GM23338 (cell line): ENCODE measurements at regions not wholly inside any gene's neighbourhood (a gene's known extent, or its start where the extent isn't known, plus 50 kb on each side); places are given as distances from the start of the nearest gene placed in this dataset.

Experiments
- ATAC-seq: fragments of 200-7000 bp; cut with Tn5 transposase; 3 replicates; pipeline ENCODE4 v1.9.1; 2020
- DNase-seq: peaks from one replicate; pipeline ENCODE4 v3.0.0-alpha.2; 2015; ENCODE audit warnings: low spot score
- H2AFZ ChIP-seq: fragments of 200-600 bp; sonication (generic); 2 replicates; pipeline ENCODE4 v1.8.0; 2016; ENCODE audit warnings: antibody characterized with exemption, mild to moderate bottlenecking, moderate library complexity
- H3F3A ChIP-seq: fragments of 200-600 bp; sonication (generic); replicated peaks from 2 replicates; pipeline ENCODE4 v1.8.0; 2017; ENCODE audit warnings: antibody characterized with exemption, mixed run types, low read depth
- H3K27ac ChIP-seq: fragments of 200-600 bp; sonication (generic); 2 replicates; pipeline ENCODE4 v1.6.1; 2016; ENCODE audit warnings: low read depth
- H3K27me3 ChIP-seq: fragments of 200-600 bp; sonication (generic); 2 replicates; pipeline ENCODE4 v1.8.0; 2016; ENCODE audit warnings: mild to moderate bottlenecking, mixed run types, moderate library complexity; ENCODE audit not compliant: insufficient read depth
- H3K36me3 ChIP-seq: fragments of 200-600 bp; sonication (generic); 2 replicates; pipeline ENCODE4 v1.8.0; 2016; ENCODE audit warnings: mild to moderate bottlenecking; ENCODE audit not compliant: insufficient read depth
- H3K4me1 ChIP-seq: fragments of 200-600 bp; sonication (generic); 2 replicates; pipeline ENCODE4 v1.8.0; 2016; ENCODE audit warnings: mild to moderate bottlenecking, moderate library complexity; ENCODE audit not compliant: insufficient read depth
- H3K4me2 ChIP-seq: fragments of 200-600 bp; sonication (generic); 2 replicates; pipeline ENCODE4 v1.7.1; 2017; ENCODE audit warnings: mixed run types
- H3K4me3 ChIP-seq: fragments of 200-600 bp; sonication (generic); 2 replicates; pipeline ENCODE4 v1.6.1; 2016; ENCODE audit warnings: mixed run types
- H3K79me2 ChIP-seq: fragments of 200-600 bp; sonication (generic); replicated peaks from 2 replicates; pipeline ENCODE4 v1.8.0; 2017; ENCODE audit warnings: mild to moderate bottlenecking; ENCODE audit not compliant: insufficient read depth
- H3K9me2 ChIP-seq: fragments of 200-600 bp; sonication (generic); 2 replicates; pipeline ENCODE4 v1.8.0; 2017; ENCODE audit not compliant: insufficient read depth
- H4K20me1 ChIP-seq: fragments of 200-600 bp; sonication (generic); replicated peaks from 2 replicates; pipeline ENCODE4 v1.8.0; 2017; ENCODE audit warnings: mild to moderate bottlenecking; ENCODE audit not compliant: insufficient read depth
- H3K27ac Mint-ChIP-seq: 2 replicates; pipeline ENCODE4 v1.8.0; 2020; ENCODE audit warnings: inconsistent platforms, mild to moderate bottlenecking, moderate library complexity, mixed read lengths
- H3K27me3 Mint-ChIP-seq: 3 replicates; pipeline ENCODE4 v1.8.0; 2022; ENCODE audit warnings: low read depth, mild to moderate bottlenecking, moderate library complexity, mixed read lengths, inconsistent platforms; ENCODE audit not compliant: insufficient read depth, poor library complexity
- H3K36me3 Mint-ChIP-seq: 3 replicates; pipeline ENCODE4 v1.8.0; 2021; ENCODE audit warnings: low read depth, mild to moderate bottlenecking, inconsistent platforms, moderate library complexity, mixed read lengths
- H3K4me1 Mint-ChIP-seq: 3 replicates; pipeline ENCODE4 v1.8.0; 2020; ENCODE audit warnings: mild to moderate bottlenecking, inconsistent platforms, mixed read lengths
- H3K4me3 Mint-ChIP-seq: 3 replicates; pipeline ENCODE4 v1.8.0; 2021; ENCODE audit warnings: moderate library complexity, mild to moderate bottlenecking, inconsistent platforms, mixed read lengths
- H3K9me3 Mint-ChIP-seq: 3 replicates; pipeline ENCODE4 v1.8.0; 2020; ENCODE audit warnings: moderate library complexity, mild to moderate bottlenecking, inconsistent platforms, mixed read lengths
- CREB1 ChIP-seq: fragments of 250-450 bp; sonication (Bioruptor Pico); IDR thresholded peaks from 2 replicates; pipeline ENCODE4 v1.5.0; 2020; ENCODE audit warnings: low read depth, mild to moderate bottlenecking, moderate library complexity
- CTCF ChIP-seq, 2 experiments: fragments of 200-600 bp in 1 of 2; sonication (generic) in 1 of 2; conservative IDR thresholded peaks; 2 replicates each; pipeline versions ENCODE4 v1.5.1 to v1.6.1; 2016 to 2017; ENCODE audit warnings: antibody characterized with exemption in 2 of 2, low read depth in 2 of 2, mild to moderate bottlenecking in 2 of 2, moderate library complexity in 1 of 2
- EZH2 ChIP-seq: fragments of 200-600 bp; sonication (generic); IDR thresholded peaks from one replicate; pipeline ENCODE4 v1.8.0; 2017; ENCODE audit warnings: antibody characterized with exemption, mild to moderate bottlenecking, low read depth; ENCODE audit not compliant: unreplicated experiment
- EZH2phosphoT487 ChIP-seq: fragments of 200-600 bp; sonication (generic); IDR thresholded peaks from one replicate; pipeline ENCODE4 v1.8.1; 2018; ENCODE audit warnings: antibody characterized with exemption; ENCODE audit not compliant: unreplicated experiment
- JUNB ChIP-seq: IDR thresholded peaks from one replicate; pipeline ENCODE4 v1.6.1; 2016; ENCODE audit warnings: antibody characterized with exemption; ENCODE audit not compliant: unreplicated experiment
- NANOG ChIP-seq: IDR thresholded peaks from 2 replicates; pipeline ENCODE4 v1.6.1; 2016; ENCODE audit warnings: antibody characterized with exemption, borderline replicate concordance
- POLR2AphosphoS5 ChIP-seq: IDR thresholded peaks from 2 replicates; pipeline ENCODE4 v1.6.1; 2016; ENCODE audit warnings: antibody characterized with exemption, low read depth
- STAT1 ChIP-seq: IDR thresholded peaks from one replicate; pipeline ENCODE4 v1.6.1; 2016; ENCODE audit warnings: antibody characterized with exemption; ENCODE audit not compliant: unreplicated experiment
- ZNF114 ChIP-seq: fragments of 250-450 bp; sonication (Bioruptor Pico); IDR thresholded peaks from 2 replicates; pipeline ENCODE4 v1.5.0; 2020; ENCODE audit warnings: mild to moderate bottlenecking, moderate library complexity
- ZNF331 ChIP-seq: fragments of 250-450 bp; sonication (Bioruptor Pico); IDR thresholded peaks from 2 replicates; pipeline ENCODE4 v1.5.0; 2020; ENCODE audit warnings: low read depth, mild to moderate bottlenecking, moderate library complexity
- TF ChIP-seq, protein P1 (sequence below): IDR thresholded peaks from 2 replicates; pipeline ENCODE4 v1.6.1; 2016; ENCODE audit warnings: antibody characterized with exemption
- TF ChIP-seq, protein P2 (sequence below): IDR thresholded peaks from one replicate; pipeline ENCODE4 v1.6.1; 2018; ENCODE audit warnings: antibody characterized with exemption; ENCODE audit not compliant: unreplicated experiment
- TF ChIP-seq, protein P3 (sequence below): fragments of 250-450 bp; sonication (Bioruptor Pico); IDR thresholded peaks from 2 replicates; pipeline ENCODE4 v1.5.0; 2020; ENCODE audit warnings: mild to moderate bottlenecking, moderate library complexity

GRCh38 chr12:16796168-16796567 lies 190.2 kb upstream of the LMO3 start:
- Mint-ChIP-seq H3K36me3 (no peaks in the 10 kb centered on the region), H3K4me1 (peaks cover 31% of the 10 kb centered on the region), H3K27me3 (no peaks in the 10 kb centered on the region), H3K27ac (peak overlapping the region; percentile 73), H3K4me3 (no peak overlapping the region), H3K9me3 (no peaks in the 10 kb centered on the region)
- DNase-seq = peak; percentile 9
- Histone ChIP-seq H3K79me2 (no peaks in the 10 kb centered on the region), H3F3A (no peaks in the 10 kb centered on the region), H3K9me2 (peaks cover 6% of the 10 kb centered on the region), H3K4me3 (no peak overlapping the region), H3K36me3 (no peaks in the 10 kb centered on the region), H3K4me2 (no peak overlapping the region), H3K27ac (no peak overlapping the region), H3K4me1 (peaks cover 17% of the 10 kb centered on the region), H3K27me3 (no peaks in the 10 kb centered on the region), H4K20me1 (no peaks in the 10 kb centered on the region), H2AFZ (no peak overlapping the region)
- peak; percentile 62 for ATAC-seq
- TF ChIP-seq STAT1 = no peak
- no peak for TF ChIP-seq POLR2AphosphoS5
- no peak for TF ChIP-seq CTCF (conservative IDR thresholded peaks at IDR 0.05; ENCODE audit: low read depth in 2 of 2)
- no peak for TF ChIP-seq NANOG
- TF ChIP-seq ZNF331 (CRISPR knock-in tag) = no peak
- TF ChIP-seq, protein P1, sequence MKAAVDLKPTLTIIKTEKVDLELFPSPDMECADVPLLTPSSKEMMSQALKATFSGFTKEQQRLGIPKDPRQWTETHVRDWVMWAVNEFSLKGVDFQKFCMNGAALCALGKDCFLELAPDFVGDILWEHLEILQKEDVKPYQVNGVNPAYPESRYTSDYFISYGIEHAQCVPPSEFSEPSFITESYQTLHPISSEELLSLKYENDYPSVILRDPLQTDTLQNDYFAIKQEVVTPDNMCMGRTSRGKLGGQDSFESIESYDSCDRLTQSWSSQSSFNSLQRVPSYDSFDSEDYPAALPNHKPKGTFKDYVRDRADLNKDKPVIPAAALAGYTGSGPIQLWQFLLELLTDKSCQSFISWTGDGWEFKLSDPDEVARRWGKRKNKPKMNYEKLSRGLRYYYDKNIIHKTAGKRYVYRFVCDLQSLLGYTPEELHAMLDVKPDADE = no peak
- TF ChIP-seq JUNB = no peak
- TF ChIP-seq EZH2 = no peak
- no peak for TF ChIP-seq CREB1 (CRISPR knock-in tag)
- TF ChIP-seq ZNF114 = no peak
- TF ChIP-seq EZH2phosphoT487 = no peak
- TF ChIP-seq, protein P2, sequence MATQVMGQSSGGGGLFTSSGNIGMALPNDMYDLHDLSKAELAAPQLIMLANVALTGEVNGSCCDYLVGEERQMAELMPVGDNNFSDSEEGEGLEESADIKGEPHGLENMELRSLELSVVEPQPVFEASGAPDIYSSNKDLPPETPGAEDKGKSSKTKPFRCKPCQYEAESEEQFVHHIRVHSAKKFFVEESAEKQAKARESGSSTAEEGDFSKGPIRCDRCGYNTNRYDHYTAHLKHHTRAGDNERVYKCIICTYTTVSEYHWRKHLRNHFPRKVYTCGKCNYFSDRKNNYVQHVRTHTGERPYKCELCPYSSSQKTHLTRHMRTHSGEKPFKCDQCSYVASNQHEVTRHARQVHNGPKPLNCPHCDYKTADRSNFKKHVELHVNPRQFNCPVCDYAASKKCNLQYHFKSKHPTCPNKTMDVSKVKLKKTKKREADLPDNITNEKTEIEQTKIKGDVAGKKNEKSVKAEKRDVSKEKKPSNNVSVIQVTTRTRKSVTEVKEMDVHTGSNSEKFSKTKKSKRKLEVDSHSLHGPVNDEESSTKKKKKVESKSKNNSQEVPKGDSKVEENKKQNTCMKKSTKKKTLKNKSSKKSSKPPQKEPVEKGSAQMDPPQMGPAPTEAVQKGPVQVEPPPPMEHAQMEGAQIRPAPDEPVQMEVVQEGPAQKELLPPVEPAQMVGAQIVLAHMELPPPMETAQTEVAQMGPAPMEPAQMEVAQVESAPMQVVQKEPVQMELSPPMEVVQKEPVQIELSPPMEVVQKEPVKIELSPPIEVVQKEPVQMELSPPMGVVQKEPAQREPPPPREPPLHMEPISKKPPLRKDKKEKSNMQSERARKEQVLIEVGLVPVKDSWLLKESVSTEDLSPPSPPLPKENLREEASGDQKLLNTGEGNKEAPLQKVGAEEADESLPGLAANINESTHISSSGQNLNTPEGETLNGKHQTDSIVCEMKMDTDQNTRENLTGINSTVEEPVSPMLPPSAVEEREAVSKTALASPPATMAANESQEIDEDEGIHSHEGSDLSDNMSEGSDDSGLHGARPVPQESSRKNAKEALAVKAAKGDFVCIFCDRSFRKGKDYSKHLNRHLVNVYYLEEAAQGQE = no peak
- TF ChIP-seq, protein P3, sequence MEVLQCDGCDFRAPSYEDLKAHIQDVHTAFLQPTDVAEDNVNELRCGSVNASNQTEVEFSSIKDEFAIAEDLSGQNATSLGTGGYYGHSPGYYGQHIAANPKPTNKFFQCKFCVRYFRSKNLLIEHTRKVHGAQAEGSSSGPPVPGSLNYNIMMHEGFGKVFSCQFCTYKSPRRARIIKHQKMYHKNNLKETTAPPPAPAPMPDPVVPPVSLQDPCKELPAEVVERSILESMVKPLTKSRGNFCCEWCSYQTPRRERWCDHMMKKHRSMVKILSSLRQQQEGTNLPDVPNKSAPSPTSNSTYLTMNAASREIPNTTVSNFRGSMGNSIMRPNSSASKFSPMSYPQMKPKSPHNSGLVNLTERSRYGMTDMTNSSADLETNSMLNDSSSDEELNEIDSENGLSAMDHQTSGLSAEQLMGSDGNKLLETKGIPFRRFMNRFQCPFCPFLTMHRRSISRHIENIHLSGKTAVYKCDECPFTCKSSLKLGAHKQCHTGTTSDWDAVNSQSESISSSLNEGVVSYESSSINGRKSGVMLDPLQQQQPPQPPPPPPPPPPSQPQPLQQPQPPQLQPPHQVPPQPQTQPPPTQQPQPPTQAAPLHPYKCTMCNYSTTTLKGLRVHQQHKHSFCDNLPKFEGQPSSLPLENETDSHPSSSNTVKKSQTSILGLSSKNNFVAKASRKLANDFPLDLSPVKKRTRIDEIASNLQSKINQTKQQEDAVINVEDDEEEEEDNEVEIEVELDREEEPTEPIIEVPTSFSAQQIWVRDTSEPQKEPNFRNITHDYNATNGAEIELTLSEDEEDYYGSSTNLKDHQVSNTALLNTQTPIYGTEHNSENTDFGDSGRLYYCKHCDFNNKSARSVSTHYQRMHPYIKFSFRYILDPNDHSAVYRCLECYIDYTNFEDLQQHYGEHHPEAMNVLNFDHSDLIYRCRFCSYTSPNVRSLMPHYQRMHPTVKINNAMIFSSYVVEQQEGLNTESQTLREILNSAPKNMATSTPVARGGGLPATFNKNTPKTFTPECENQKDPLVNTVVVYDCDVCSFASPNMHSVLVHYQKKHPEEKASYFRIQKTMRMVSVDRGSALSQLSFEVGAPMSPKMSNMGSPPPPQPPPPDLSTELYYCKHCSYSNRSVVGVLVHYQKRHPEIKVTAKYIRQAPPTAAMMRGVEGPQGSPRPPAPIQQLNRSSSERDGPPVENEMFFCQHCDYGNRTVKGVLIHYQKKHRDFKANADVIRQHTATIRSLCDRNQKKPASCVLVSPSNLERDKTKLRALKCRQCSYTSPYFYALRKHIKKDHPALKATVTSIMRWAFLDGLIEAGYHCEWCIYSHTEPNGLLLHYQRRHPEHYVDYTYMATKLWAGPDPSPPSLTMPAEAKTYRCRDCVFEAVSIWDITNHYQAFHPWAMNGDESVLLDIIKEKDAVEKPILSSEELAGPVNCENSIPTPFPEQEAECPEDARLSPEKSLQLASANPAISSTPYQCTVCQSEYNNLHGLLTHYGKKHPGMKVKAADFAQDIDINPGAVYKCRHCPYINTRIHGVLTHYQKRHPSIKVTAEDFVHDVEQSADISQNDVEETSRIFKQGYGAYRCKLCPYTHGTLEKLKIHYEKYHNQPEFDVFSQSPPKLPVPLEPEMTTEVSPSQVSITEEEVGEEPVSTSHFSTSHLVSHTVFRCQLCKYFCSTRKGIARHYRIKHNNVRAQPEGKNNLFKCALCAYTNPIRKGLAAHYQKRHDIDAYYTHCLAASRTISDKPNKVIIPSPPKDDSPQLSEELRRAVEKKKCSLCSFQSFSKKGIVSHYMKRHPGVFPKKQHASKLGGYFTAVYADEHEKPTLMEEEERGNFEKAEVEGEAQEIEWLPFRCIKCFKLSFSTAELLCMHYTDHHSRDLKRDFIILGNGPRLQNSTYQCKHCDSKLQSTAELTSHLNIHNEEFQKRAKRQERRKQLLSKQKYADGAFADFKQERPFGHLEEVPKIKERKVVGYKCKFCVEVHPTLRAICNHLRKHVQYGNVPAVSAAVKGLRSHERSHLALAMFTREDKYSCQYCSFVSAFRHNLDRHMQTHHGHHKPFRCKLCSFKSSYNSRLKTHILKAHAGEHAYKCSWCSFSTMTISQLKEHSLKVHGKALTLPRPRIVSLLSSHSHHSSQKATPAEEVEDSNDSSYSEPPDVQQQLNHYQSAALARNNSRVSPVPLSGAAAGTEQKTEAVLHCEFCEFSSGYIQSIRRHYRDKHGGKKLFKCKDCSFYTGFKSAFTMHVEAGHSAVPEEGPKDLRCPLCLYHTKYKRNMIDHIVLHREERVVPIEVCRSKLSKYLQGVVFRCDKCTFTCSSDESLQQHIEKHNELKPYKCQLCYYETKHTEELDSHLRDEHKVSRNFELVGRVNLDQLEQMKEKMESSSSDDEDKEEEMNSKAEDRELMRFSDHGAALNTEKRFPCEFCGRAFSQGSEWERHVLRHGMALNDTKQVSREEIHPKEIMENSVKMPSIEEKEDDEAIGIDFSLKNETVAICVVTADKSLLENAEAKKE (CRISPR knock-in tag) = no peak
